SU-DHL-6 (cell line): ENCODE measurements at regions not wholly inside any gene's neighbourhood (a gene's known extent, or its start where the extent isn't known, plus 50 kb on each side); places are given as distances from the start of the nearest gene placed in this dataset.

Source experiments
- EZH2phosphoT487 ChIP-seq: fragments of 200-600 bp; sonication (generic), shearing (Covaris generic); conservative IDR thresholded peaks from 2 replicates; pipeline ENCODE4 v1.6.1; 2018; ENCODE audit warnings: mild to moderate bottlenecking, antibody characterized with exemption, low read length, moderate library complexity, mixed read lengths
- TF ChIP-seq, protein P1 (sequence below): fragments of 200-600 bp; sonication (generic); IDR thresholded peaks from one replicate; pipeline ENCODE4 v1.5.1; 2017; ENCODE audit warnings: antibody characterized with exemption, mild to moderate bottlenecking, low read length, moderate library complexity; ENCODE audit not compliant: insufficient read depth, poor library complexity, severe bottlenecking

DNA sequence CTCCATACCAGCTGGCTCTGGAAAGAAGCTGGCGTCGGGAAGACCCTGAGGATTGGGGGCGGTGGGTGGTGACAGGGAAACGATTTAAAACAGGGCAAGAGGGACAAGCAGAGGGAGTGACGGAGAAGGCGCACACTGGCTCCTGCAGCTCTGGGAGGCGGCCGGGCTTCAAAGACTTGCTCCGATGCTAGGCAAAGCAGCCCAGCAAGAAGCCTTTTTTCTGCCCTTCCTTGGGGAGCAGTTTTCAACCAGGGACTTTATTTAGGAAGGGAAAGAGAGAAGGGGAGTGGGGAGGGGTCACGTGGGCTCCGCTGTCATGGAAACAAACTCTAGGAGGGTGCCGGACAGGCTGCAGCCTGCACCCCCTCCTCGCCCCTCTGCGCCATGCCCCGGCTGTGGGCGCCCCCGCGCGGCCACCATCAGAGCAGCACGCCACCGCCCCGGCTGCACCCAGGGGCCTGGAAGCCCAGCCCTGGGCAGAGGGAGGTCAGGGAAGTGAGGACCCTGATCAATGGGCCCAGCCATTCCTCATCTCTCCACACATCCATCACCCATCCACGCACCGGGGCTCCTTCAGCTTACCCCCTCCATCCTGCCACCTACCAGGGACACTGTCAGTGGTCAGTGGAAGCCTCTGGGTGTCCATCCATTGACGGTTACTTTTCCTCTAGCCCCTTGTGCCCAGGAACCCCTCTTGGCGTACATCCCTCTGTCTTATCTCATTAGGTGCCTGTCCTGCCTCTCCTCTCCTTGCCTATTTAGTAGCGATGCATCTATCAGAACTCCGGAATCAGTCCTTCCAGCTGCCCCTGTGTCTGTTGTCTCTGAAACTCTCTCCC, 66.6 kb upstream of the CCDC167 start:
- TF ChIP-seq, protein P1, sequence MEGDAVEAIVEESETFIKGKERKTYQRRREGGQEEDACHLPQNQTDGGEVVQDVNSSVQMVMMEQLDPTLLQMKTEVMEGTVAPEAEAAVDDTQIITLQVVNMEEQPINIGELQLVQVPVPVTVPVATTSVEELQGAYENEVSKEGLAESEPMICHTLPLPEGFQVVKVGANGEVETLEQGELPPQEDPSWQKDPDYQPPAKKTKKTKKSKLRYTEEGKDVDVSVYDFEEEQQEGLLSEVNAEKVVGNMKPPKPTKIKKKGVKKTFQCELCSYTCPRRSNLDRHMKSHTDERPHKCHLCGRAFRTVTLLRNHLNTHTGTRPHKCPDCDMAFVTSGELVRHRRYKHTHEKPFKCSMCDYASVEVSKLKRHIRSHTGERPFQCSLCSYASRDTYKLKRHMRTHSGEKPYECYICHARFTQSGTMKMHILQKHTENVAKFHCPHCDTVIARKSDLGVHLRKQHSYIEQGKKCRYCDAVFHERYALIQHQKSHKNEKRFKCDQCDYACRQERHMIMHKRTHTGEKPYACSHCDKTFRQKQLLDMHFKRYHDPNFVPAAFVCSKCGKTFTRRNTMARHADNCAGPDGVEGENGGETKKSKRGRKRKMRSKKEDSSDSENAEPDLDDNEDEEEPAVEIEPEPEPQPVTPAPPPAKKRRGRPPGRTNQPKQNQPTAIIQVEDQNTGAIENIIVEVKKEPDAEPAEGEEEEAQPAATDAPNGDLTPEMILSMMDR: peak; percentile 99
- TF ChIP-seq EZH2phosphoT487: no peak
